Keratinocyte (primary cell): ENCODE measurements at regions not wholly inside any gene's neighbourhood (a gene's known extent, or its start where the extent isn't known, plus 50 kb on each side); places are given as distances from the start of the nearest gene placed in this dataset.

Source experiments
- CTCF ChIP-seq, 3 experiments: IDR thresholded peaks in 1 of 3; conservative IDR thresholded peaks in 1 of 3; optimal IDR thresholded peaks in 1 of 3; 2 replicates in 2 of 3; 3 replicates in 1 of 3; pipeline versions ENCODE3 to v1.5.1; 2011; ENCODE audit warnings: low read length in 3 of 3, mild to moderate bottlenecking in 3 of 3, moderate library complexity in 2 of 3, control low read depth in 1 of 3, inconsistent platforms in 1 of 3; ENCODE audit not compliant: insufficient read depth in 2 of 3; ENCODE audit errors: extremely low read depth in 1 of 3
- EZH2 ChIP-seq: IDR thresholded peaks from one replicate; pipeline ENCODE4 v1.6.1; 2012; ENCODE audit warnings: inconsistent platforms, mild to moderate bottlenecking, low read length, moderate library complexity

GRCh38 chr9:88697764-88698432 lies 162.9 kb downstream of the NXNL2 start:
- no peak for TF ChIP-seq CTCF (optimal IDR thresholded peaks at IDR 0.05 in 1 of 3, IDR thresholded peaks at IDR 0.05 in 1 of 3, conservative IDR thresholded peaks at IDR 0.05 in 1 of 3; ENCODE audit: extremely low read depth in 1 of 3, insufficient read depth in 2 of 3, low read length in 3 of 3)
- TF ChIP-seq EZH2, result no peak
